ENCODE measurements at regions not wholly inside any gene's neighbourhood (a gene's known extent, or its start where the extent isn't known, plus 50 kb on each side); places are given as distances from the start of the nearest gene placed in this dataset.

GRCh38 chr16:74123826-74124225 is 172.8 kb upstream of the PSMD7 start:
- no peak overlapping the region for H3K4me3 Mint-ChIP-seq
- H3K36me3 ChIP-seq (ENCODE audit: control insufficient read depth, insufficient read depth, low read length), result no peaks in the 10 kb centered on the region
- no peaks in the 10 kb centered on the region for H3K36me3 Mint-ChIP-seq (ENCODE audit: low read depth)
- H3K27ac ChIP-seq (ENCODE audit: low read depth, low read length), result no peak overlapping the region
- no peak overlapping the region for H3K9ac ChIP-seq (ENCODE audit: extremely low read depth, low read length, poor library complexity, severe bottlenecking)
- TF ChIP-seq, protein P1, sequence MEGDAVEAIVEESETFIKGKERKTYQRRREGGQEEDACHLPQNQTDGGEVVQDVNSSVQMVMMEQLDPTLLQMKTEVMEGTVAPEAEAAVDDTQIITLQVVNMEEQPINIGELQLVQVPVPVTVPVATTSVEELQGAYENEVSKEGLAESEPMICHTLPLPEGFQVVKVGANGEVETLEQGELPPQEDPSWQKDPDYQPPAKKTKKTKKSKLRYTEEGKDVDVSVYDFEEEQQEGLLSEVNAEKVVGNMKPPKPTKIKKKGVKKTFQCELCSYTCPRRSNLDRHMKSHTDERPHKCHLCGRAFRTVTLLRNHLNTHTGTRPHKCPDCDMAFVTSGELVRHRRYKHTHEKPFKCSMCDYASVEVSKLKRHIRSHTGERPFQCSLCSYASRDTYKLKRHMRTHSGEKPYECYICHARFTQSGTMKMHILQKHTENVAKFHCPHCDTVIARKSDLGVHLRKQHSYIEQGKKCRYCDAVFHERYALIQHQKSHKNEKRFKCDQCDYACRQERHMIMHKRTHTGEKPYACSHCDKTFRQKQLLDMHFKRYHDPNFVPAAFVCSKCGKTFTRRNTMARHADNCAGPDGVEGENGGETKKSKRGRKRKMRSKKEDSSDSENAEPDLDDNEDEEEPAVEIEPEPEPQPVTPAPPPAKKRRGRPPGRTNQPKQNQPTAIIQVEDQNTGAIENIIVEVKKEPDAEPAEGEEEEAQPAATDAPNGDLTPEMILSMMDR (conservative IDR thresholded peaks at IDR 0.05), result no peak
- no peak overlapping the region for H3K4me3 ChIP-seq (ENCODE audit: low read length)
- H3K4me1 Mint-ChIP-seq, result no peaks in the 10 kb centered on the region
- no peak for DNase-seq
- WGBS, 2 experiments (ENCODE audit: insufficient coverage in 1 of 2, insufficient read length in 1 of 2), result 92% methylated on average over 1 of the region's 1 CpG; no CpG with 5 or more reads in 1 of the 2 experiments
- H3K27me3 Mint-ChIP-seq (ENCODE audit: insufficient read depth), result no peaks in the 10 kb centered on the region
- H3K9me3 ChIP-seq (ENCODE audit: control insufficient read depth, low read length), result peaks cover 8% of the 10 kb centered on the region
- peaks cover 9% of the 10 kb centered on the region for H3K9me3 Mint-ChIP-seq
- no peaks in the 10 kb centered on the region for H3K27me3 ChIP-seq (ENCODE audit: control insufficient read depth, insufficient read depth, low read length, poor library complexity, severe bottlenecking)
- H3K27ac Mint-ChIP-seq, result no peak overlapping the region
- no peaks in the 10 kb centered on the region for H3K4me1 ChIP-seq (ENCODE audit: control insufficient read depth, insufficient read depth, low read length)

- Histone ChIP-seq H3K27me3 (ENCODE audit: control insufficient read depth, insufficient read depth, low read length, poor library complexity, severe bottlenecking) (no peaks in the 10 kb centered on the region), H3K27ac (ENCODE audit: low read depth, low read length) (no peak overlapping the region), H3K9ac (ENCODE audit: extremely low read depth, low read length, poor library complexity, severe bottlenecking) (no peak overlapping the region), H3K4me1 (ENCODE audit: control insufficient read depth, insufficient read depth, low read length) (no peaks in the 10 kb centered on the region), H3K36me3 (ENCODE audit: control insufficient read depth, insufficient read depth, low read length) (no peaks in the 10 kb centered on the region), H3K4me3 (ENCODE audit: low read length) (no peak overlapping the region), H3K9me3 (ENCODE audit: control insufficient read depth, low read length) (peaks cover 8% of the 10 kb centered on the region)
- whole genome bisulfite sequencing, 2 experiments (ENCODE audit: insufficient coverage in 1 of 2, insufficient read length in 1 of 2), result 67 to 81% methylated on average over 1 to 4 of the region's 4 CpGs
- Mint-ChIP-seq H3K27ac (no peak overlapping the region), H3K36me3 (ENCODE audit: low read depth) (no peaks in the 10 kb centered on the region), H3K4me1 (no peaks in the 10 kb centered on the region), H3K9me3 (peaks cover 9% of the 10 kb centered on the region), H3K4me3 (no peak overlapping the region), H3K27me3 (ENCODE audit: insufficient read depth) (no peaks in the 10 kb centered on the region)
- no peak for DNase-seq
- TF ChIP-seq, protein P1 (conservative IDR thresholded peaks at IDR 0.05), result no peak
Observed at GRCh38 chr16:74123195-74123594, 173.4 kb upstream of the PSMD7 start.

- Histone ChIP-seq H3K27ac (ENCODE audit: low read depth, low read length) (no peak overlapping the region), H3K9me3 (ENCODE audit: control insufficient read depth, low read length) (no peaks in the 10 kb centered on the region), H3K9ac (ENCODE audit: extremely low read depth, low read length, poor library complexity, severe bottlenecking) (no peak overlapping the region), H3K36me3 (ENCODE audit: control insufficient read depth, insufficient read depth, low read length) (no peaks in the 10 kb centered on the region), H3K4me1 (ENCODE audit: control insufficient read depth, insufficient read depth, low read length) (no peaks in the 10 kb centered on the region), H3K27me3 (ENCODE audit: control insufficient read depth, insufficient read depth, low read length, poor library complexity, severe bottlenecking) (no peaks in the 10 kb centered on the region), H3K4me3 (ENCODE audit: low read length) (no peak overlapping the region)
- DNase-seq, result no peak
- TF ChIP-seq, protein P1 (conservative IDR thresholded peaks at IDR 0.05), result no peak
- 83 to 92% methylated on average over 4 of the region's 4 CpGs for WGBS, 2 experiments (ENCODE audit: insufficient coverage in 1 of 2, insufficient read length in 1 of 2)
- no peak overlapping the region for H3K27ac Mint-ChIP-seq
- no peaks in the 10 kb centered on the region for H3K4me1 Mint-ChIP-seq
- H3K9me3 Mint-ChIP-seq, result no peaks in the 10 kb centered on the region
- no peaks in the 10 kb centered on the region for H3K36me3 Mint-ChIP-seq (ENCODE audit: low read depth)
- H3K4me3 Mint-ChIP-seq, result no peak overlapping the region
- H3K27me3 Mint-ChIP-seq (ENCODE audit: insufficient read depth), result peaks cover 16% of the 10 kb centered on the region
Observed at GRCh38 chr16:74117798-74118197, 178.8 kb upstream of the PSMD7 start.

Data from endodermal cell (in vitro differentiated cells).